H1 (cell line): ENCODE measurements at regions not wholly inside any gene's neighbourhood (a gene's known extent, or its start where the extent isn't known, plus 50 kb on each side); places are given as distances from the start of the nearest gene placed in this dataset.

Source experiments
- BCL11A ChIP-seq, 2 experiments: IDR thresholded peaks; one replicate each; pipeline ENCODE4 v1.6.1; 2011; ENCODE audit warnings: low read depth in 2 of 2, low read length in 2 of 2, mild to moderate bottlenecking in 2 of 2
- BRCA1 ChIP-seq: IDR thresholded peaks from 2 replicates; pipeline ENCODE4 v1.6.1; 2012; ENCODE audit warnings: low read depth, low read length, improper control_type of control experiment
- CHD2 ChIP-seq: IDR thresholded peaks from 2 replicates; pipeline ENCODE4 v1.6.1; 2012; ENCODE audit warnings: low read length, improper control_type of control experiment
- EP300 ChIP-seq, 2 experiments: IDR thresholded peaks; 1 replicate in 1 of 2; 2 replicates in 1 of 2; pipeline ENCODE4 v1.6.1; 2011 to 2012; ENCODE audit warnings: low read depth in 2 of 2, low read length in 2 of 2, mild to moderate bottlenecking in 2 of 2, borderline replicate concordance in 1 of 2, inconsistent platforms in 1 of 2, moderate library complexity in 1 of 2
- EZH2 ChIP-seq: fragments of 200-600 bp; sonication (generic); IDR thresholded peaks from 2 replicates; pipeline ENCODE4 v1.7.1; 2012; ENCODE audit warnings: low read depth, mild to moderate bottlenecking, moderate library complexity, low read length, inconsistent platforms; ENCODE audit not compliant: severe bottlenecking
- JUN ChIP-seq: IDR thresholded peaks from 2 replicates; pipeline ENCODE4 v1.6.1; 2011; ENCODE audit warnings: low read depth, mild to moderate bottlenecking, improper control_type of control experiment, low read length
- MAFK ChIP-seq: IDR thresholded peaks from 2 replicates; pipeline ENCODE4 v1.6.1; 2012; ENCODE audit warnings: low read depth, mild to moderate bottlenecking, improper control_type of control experiment, low read length
- POLR2AphosphoS5 ChIP-seq: IDR thresholded peaks from 2 replicates; pipeline ENCODE4 v1.6.1; 2011; ENCODE audit warnings: low read depth, low read length
- POU5F1 ChIP-seq: IDR thresholded peaks from 2 replicates; pipeline ENCODE4 v1.6.1; 2011; ENCODE audit warnings: low read depth, mild to moderate bottlenecking, low read length, moderate library complexity
- SP2 ChIP-seq: IDR thresholded peaks from 2 replicates; pipeline ENCODE4 v1.6.1; 2012; ENCODE audit warnings: mild to moderate bottlenecking, low read length, inconsistent platforms
- TBP ChIP-seq: IDR thresholded peaks from 2 replicates; pipeline ENCODE4 v1.6.1; 2011; ENCODE audit warnings: low read depth, low read length, improper control_type of control experiment
- YY1 ChIP-seq: IDR thresholded peaks from 2 replicates; pipeline ENCODE4 v1.6.1; 2011; ENCODE audit warnings: low read depth, mild to moderate bottlenecking, low read length
- TF ChIP-seq, protein P1 (sequence below): IDR thresholded peaks from 2 replicates; pipeline ENCODE4 v1.6.1; 2011; ENCODE audit warnings: low read depth, mild to moderate bottlenecking, low read length; ENCODE audit not compliant: insufficient read depth
- TF ChIP-seq, protein P2 (sequence below), 3 experiments: IDR thresholded peaks; 1 replicate in 2 of 3; 2 replicates in 1 of 3; pipeline versions ENCODE4 v1.5.1 to v1.6.1; 2011; ENCODE audit warnings: low read length in 3 of 3, mild to moderate bottlenecking in 3 of 3, inconsistent platforms in 2 of 3, low read depth in 1 of 3, moderate library complexity in 1 of 3; ENCODE audit not compliant: insufficient read depth in 1 of 3; ENCODE audit errors: control extremely low read depth in 1 of 3
- TF ChIP-seq, protein P3 (sequence below): IDR thresholded peaks from 2 replicates; pipeline ENCODE4 v1.6.1; 2011; ENCODE audit warnings: low read length, improper control_type of control experiment

DNA sequence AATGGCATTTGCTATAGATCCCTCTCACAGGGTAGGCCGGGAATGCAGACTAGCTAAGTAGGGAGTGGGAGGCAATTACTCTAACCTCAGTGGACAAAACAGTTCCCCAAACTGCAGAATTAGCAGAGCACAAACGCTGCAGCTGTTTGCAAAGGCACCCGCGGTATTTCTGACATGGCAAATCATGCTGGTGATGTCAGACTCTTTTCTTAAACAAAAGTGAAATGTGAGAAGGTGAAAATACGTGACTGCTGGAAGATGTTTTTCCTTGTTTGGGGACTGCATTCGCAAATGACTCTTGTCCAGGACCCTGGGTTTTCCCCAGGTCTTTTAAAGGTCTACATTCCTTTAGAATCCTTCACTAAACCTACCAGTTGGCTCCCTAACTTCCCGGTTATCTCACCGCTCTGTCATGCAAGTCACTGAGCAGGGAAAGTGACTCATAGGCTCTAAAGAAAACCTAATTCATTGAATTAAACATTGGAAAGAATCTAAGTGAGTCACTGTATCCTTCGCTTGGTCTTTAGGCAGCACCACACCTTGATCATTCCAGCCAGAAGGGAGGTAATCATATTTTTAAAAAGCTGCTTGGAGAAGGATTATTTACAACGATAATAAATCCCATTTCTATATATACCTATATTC is 91.5 kb upstream of the DNAH5 start (continued):
- TF ChIP-seq JUN: peak; percentile 96
- TF ChIP-seq SP2: no peak
- 0 out of 2 replicates have a peak, but pooled peaks have one; percentile 27 for TF ChIP-seq TBP
- TF ChIP-seq, protein P1, sequence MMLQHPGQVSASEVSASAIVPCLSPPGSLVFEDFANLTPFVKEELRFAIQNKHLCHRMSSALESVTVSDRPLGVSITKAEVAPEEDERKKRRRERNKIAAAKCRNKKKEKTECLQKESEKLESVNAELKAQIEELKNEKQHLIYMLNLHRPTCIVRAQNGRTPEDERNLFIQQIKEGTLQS: no peak
- TF ChIP-seq POU5F1: no peak
- TF ChIP-seq EZH2: no peak
- TF ChIP-seq, protein P2, sequence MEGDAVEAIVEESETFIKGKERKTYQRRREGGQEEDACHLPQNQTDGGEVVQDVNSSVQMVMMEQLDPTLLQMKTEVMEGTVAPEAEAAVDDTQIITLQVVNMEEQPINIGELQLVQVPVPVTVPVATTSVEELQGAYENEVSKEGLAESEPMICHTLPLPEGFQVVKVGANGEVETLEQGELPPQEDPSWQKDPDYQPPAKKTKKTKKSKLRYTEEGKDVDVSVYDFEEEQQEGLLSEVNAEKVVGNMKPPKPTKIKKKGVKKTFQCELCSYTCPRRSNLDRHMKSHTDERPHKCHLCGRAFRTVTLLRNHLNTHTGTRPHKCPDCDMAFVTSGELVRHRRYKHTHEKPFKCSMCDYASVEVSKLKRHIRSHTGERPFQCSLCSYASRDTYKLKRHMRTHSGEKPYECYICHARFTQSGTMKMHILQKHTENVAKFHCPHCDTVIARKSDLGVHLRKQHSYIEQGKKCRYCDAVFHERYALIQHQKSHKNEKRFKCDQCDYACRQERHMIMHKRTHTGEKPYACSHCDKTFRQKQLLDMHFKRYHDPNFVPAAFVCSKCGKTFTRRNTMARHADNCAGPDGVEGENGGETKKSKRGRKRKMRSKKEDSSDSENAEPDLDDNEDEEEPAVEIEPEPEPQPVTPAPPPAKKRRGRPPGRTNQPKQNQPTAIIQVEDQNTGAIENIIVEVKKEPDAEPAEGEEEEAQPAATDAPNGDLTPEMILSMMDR (IDR thresholded peaks at IDR 0.05; ENCODE audit: control extremely low read depth in 1 of 3, insufficient read depth in 1 of 3, low read depth in 1 of 3, low read length in 3 of 3): no peak
- TF ChIP-seq BCL11A (IDR thresholded peaks at IDR 0.05; ENCODE audit: low read depth in 2 of 2, low read length in 2 of 2): no peak
- TF ChIP-seq CHD2: no peak
- TF ChIP-seq EP300 (IDR thresholded peaks at IDR 0.05; ENCODE audit: borderline replicate concordance in 1 of 2, low read depth in 2 of 2, low read length in 2 of 2): peak in 1 of 2 experiments; percentile 38; a peak in 1 of 3 replicates
- no peak; the same call in 1 of the 2 replicates for TF ChIP-seq MAFK
- TF ChIP-seq BRCA1: no peak
- no peak; the same call in 1 of the 2 replicates for TF ChIP-seq POLR2AphosphoS5
- TF ChIP-seq YY1: no peak
- TF ChIP-seq, protein P3, sequence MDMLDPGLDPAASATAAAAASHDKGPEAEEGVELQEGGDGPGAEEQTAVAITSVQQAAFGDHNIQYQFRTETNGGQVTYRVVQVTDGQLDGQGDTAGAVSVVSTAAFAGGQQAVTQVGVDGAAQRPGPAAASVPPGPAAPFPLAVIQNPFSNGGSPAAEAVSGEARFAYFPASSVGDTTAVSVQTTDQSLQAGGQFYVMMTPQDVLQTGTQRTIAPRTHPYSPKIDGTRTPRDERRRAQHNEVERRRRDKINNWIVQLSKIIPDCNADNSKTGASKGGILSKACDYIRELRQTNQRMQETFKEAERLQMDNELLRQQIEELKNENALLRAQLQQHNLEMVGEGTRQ: no peak
